Ishikawa (cell line): ENCODE measurements at regions not wholly inside any gene's neighbourhood (a gene's known extent, or its start where the extent isn't known, plus 50 kb on each side); places are given as distances from the start of the nearest gene placed in this dataset.

ENCODE experiments used
- TCF12 ChIP-seq: IDR thresholded peaks from 2 replicates; pipeline ENCODE4 v1.6.1; 2012; ENCODE audit warnings: low read depth
- YY1 ChIP-seq: IDR thresholded peaks from 2 replicates; pipeline ENCODE4 v1.6.1; 2012; ENCODE audit warnings: low read depth

DNA sequence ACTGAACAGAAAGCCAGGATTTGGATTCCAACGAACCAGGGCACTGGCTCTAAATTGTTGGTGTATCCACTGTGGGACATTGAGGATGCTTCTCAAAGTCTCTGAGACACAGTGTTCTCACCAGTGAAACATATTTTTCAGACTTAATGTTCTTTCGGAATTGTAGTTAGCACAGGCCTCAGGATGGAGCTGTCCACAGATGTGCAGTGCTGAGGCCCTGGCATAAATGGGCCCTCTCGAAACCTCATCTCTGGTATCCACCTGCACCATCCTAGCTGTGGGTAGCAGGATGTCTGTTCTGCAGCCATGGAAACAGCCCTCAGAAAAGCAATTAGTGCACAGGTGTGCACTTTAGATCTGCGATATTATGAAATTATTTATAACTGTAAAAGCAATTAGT is 656.8 kb downstream of the TBC1D22A start:
- no peak for TF ChIP-seq YY1
- TF ChIP-seq TCF12 = no peak
